SK-N-SH treated with all-trans-retinoic acid at 6 μM for 48 hours (cell line): ENCODE measurements at regions not wholly inside any gene's neighbourhood (a gene's known extent, or its start where the extent isn't known, plus 50 kb on each side); places are given as distances from the start of the nearest gene placed in this dataset.

Experiments
- ATAC-seq: fragments of 200-7000 bp; cut with Tn5 transposase; 3 replicates; pipeline ENCODE4 v1.9.1; 2020; ENCODE audit warnings: mild to moderate bottlenecking, moderate library complexity
- ARNTL ChIP-seq: fragments of 450-650 bp; formaldehyde crosslinking; IDR thresholded peaks from 2 replicates; pipeline ENCODE4 v1.5.0; 2020; ENCODE audit warnings: low read depth, mild to moderate bottlenecking, moderate library complexity, borderline replicate concordance
- BACH2 ChIP-seq: fragments of 250-450 bp; sonication (Bioruptor Pico); IDR thresholded peaks from 2 replicates; pipeline ENCODE4 v1.9.0; 2021; ENCODE audit warnings: mild to moderate bottlenecking, borderline replicate concordance
- CSDC2 ChIP-seq: fragments of 250-450 bp; sonication (Bioruptor Pico); IDR thresholded peaks from 2 replicates; pipeline ENCODE4 v1.5.0; 2020; ENCODE audit warnings: mild to moderate bottlenecking, moderate library complexity
- ESRRG ChIP-seq: fragments of 250-450 bp; sonication (Bioruptor Pico); IDR thresholded peaks from 2 replicates; pipeline ENCODE4 v1.6.1; 2021; ENCODE audit warnings: mild to moderate bottlenecking
- GLIS3 ChIP-seq: fragments of 250-450 bp; sonication (Bioruptor Pico); IDR thresholded peaks from 2 replicates; pipeline ENCODE4 v1.5.0; 2020; ENCODE audit warnings: mild to moderate bottlenecking, moderate library complexity
- ISL1 ChIP-seq: fragments of 250-450 bp; sonication (Bioruptor Pico); IDR thresholded peaks from 2 replicates; pipeline ENCODE4 v2.1.2; 2022; ENCODE audit warnings: mild to moderate bottlenecking, moderate library complexity
- OSR1 ChIP-seq: fragments of 250-450 bp; sonication (Bioruptor Pico); IDR thresholded peaks from 2 replicates; pipeline ENCODE4 v1.8.0; 2022; ENCODE audit warnings: moderate library complexity, mild to moderate bottlenecking, inconsistent platforms
- POU6F1 ChIP-seq: fragments of 250-450 bp; sonication (Bioruptor Pico); IDR thresholded peaks from 2 replicates; pipeline ENCODE4 v1.8.0; 2021; ENCODE audit warnings: low read depth, mild to moderate bottlenecking, moderate library complexity, borderline replicate concordance
- PPARA ChIP-seq: fragments of 250-450 bp; sonication (Bioruptor Pico); IDR thresholded peaks from 2 replicates; pipeline ENCODE4 v1.5.0; 2020; ENCODE audit warnings: mild to moderate bottlenecking, borderline replicate concordance
- RARB ChIP-seq: fragments of 250-450 bp; sonication (Bioruptor Pico); IDR thresholded peaks from 2 replicates; pipeline ENCODE4 v1.8.0; 2021; ENCODE audit warnings: mild to moderate bottlenecking, moderate library complexity
- SNAI2 ChIP-seq: fragments of 250-450 bp; sonication (Bioruptor Pico); IDR thresholded peaks from 2 replicates; pipeline ENCODE4 v1.5.0; 2020; ENCODE audit warnings: mild to moderate bottlenecking, moderate library complexity
- TCF4 ChIP-seq: fragments of 250-450 bp; sonication (Bioruptor Pico); IDR thresholded peaks from 2 replicates; pipeline ENCODE4 v1.8.0; 2021; ENCODE audit warnings: mild to moderate bottlenecking, moderate library complexity, borderline replicate concordance
- TOX ChIP-seq: fragments of 250-450 bp; sonication (Bioruptor Pico); IDR thresholded peaks from 2 replicates; pipeline ENCODE4 v1.8.0; 2021; ENCODE audit warnings: mild to moderate bottlenecking, moderate library complexity, borderline replicate concordance
- TSHZ2 ChIP-seq: fragments of 250-450 bp; sonication (Bioruptor Pico); IDR thresholded peaks from 2 replicates; pipeline ENCODE4 v1.5.0; 2020; ENCODE audit warnings: mild to moderate bottlenecking, moderate library complexity
- ZC3H10 ChIP-seq: fragments of 250-450 bp; sonication (Bioruptor Pico); IDR thresholded peaks from 2 replicates; pipeline ENCODE4 v1.5.1; 2021; ENCODE audit warnings: mild to moderate bottlenecking, moderate library complexity
- ZFP3 ChIP-seq: fragments of 250-450 bp; sonication (Bioruptor Pico); IDR thresholded peaks from 2 replicates; pipeline ENCODE4 v1.5.0; 2020; ENCODE audit warnings: mild to moderate bottlenecking, moderate library complexity
- ZFP30 ChIP-seq: fragments of 450-650 bp; formaldehyde crosslinking; IDR thresholded peaks from 2 replicates; pipeline ENCODE4 v1.5.0; 2022; ENCODE audit warnings: mild to moderate bottlenecking, moderate library complexity
- ZNF565 ChIP-seq: fragments of 450-650 bp; formaldehyde crosslinking; conservative IDR thresholded peaks from 2 replicates; pipeline ENCODE4 v1.5.0; 2020; ENCODE audit warnings: low read depth, mild to moderate bottlenecking, moderate library complexity
- ZNF70 ChIP-seq: fragments of 450-650 bp; formaldehyde crosslinking; IDR thresholded peaks from 2 replicates; pipeline ENCODE4 v1.5.0; 2020; ENCODE audit warnings: mild to moderate bottlenecking, moderate library complexity
- ZNF8 ChIP-seq: fragments of 450-650 bp; formaldehyde crosslinking; IDR thresholded peaks from 2 replicates; pipeline ENCODE4 v1.5.0; 2020; ENCODE audit warnings: mild to moderate bottlenecking, moderate library complexity
- TF ChIP-seq, protein P1 (sequence below): fragments of 250-450 bp; sonication (Bioruptor Pico); IDR thresholded peaks from 2 replicates; pipeline ENCODE4 v1.5.1; 2021; ENCODE audit warnings: mild to moderate bottlenecking, moderate library complexity
- TF ChIP-seq, protein P2 (sequence below): fragments of 250-450 bp; sonication (Bioruptor Pico); IDR thresholded peaks from 2 replicates; pipeline ENCODE4 v1.8.0; 2020; ENCODE audit warnings: mild to moderate bottlenecking, moderate library complexity, borderline replicate concordance
- TF ChIP-seq, protein P3 (sequence below): fragments of 250-450 bp; sonication (Bioruptor Pico); IDR thresholded peaks from 2 replicates; pipeline ENCODE4 v1.5.1; 2020; ENCODE audit warnings: low read depth, mild to moderate bottlenecking, moderate library complexity

DNA sequence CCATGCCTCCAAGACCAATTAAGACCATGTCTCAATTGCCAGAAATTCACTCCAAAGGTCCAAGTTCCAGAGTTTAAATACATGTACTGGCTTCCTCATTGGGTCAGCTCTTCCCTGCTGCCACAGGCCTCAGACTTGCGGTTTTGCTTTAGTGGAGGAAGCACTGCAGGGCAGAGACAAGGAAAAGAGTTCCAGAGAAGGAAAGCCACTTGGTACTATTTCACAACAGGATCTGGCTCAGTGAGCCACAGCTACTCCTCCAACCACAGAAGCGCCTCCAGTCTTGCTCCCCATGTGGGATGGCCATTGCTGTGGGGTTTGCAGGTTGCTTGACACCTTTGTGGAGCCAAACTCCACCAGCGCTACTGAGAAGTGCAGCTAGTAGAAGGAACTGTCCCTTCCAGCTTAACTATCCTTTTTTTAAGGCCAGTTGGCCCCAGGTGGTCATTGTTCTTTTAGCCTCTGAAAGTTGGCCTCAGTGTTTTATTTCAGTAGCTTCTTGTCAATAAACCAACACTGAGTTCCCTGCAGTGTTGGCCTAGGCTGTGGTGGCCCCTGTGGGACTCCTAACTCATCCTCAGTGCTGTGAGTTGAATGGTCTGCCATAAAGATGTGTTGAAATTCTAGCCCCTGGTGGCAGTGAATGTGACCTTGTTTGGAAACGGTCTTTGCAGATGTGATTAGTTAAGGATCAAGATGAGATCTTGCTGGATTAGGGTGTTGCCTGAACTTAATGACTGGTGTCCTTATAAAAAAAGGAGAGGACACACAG is 93.7 kb upstream of the DAP start:
- no peak for TF ChIP-seq GLIS3
- no peak for TF ChIP-seq TCF4 (CRISPR knock-in tag)
- no peak for TF ChIP-seq RARB
- no peak for TF ChIP-seq SNAI2 (CRISPR knock-in tag)
- TF ChIP-seq ZNF8, result no peak
- no peak for TF ChIP-seq ZC3H10
- TF ChIP-seq ISL1 (CRISPR knock-in tag), result no peak
- TF ChIP-seq PPARA (CRISPR knock-in tag), result no peak
- TF ChIP-seq, protein P1, sequence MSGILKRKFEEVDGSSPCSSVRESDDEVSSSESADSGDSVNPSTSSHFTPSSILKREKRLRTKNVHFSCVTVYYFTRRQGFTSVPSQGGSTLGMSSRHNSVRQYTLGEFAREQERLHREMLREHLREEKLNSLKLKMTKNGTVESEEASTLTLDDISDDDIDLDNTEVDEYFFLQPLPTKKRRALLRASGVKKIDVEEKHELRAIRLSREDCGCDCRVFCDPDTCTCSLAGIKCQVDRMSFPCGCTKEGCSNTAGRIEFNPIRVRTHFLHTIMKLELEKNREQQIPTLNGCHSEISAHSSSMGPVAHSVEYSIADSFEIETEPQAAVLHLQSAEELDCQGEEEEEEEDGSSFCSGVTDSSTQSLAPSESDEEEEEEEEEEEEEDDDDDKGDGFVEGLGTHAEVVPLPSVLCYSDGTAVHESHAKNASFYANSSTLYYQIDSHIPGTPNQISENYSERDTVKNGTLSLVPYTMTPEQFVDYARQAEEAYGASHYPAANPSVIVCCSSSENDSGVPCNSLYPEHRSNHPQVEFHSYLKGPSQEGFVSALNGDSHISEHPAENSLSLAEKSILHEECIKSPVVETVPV, result no peak
- no peak for TF ChIP-seq ZFP3 (CRISPR knock-in tag)
- TF ChIP-seq CSDC2 (CRISPR knock-in tag), result no peak
- no peak for TF ChIP-seq ZNF70 (CRISPR knock-in tag)
- TF ChIP-seq OSR1 (CRISPR knock-in tag), result no peak
- no peak for TF ChIP-seq ZFP30 (CRISPR knock-in tag)
- TF ChIP-seq ZNF565, result no peak
- no peak for ATAC-seq

DNA sequence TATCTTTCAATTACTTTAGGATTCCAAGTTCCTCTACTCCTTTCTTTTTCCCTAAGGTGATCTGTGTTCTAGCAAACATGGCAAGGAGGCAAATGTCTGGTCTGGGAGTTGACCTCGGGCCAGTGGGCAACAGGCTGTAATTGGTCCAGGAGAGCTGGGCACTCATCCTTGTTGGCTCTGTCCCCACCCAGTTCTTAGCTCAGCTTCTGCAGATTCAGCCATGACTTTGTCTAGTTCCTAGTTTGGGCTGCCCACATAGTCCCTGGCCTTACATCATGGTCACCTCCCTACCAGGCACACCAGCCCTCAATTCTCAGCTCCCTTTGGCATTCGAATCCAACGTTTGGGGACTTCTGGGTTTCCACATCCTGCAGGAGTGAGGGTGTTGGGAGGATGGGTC is 92.1 kb upstream of the DAP start:
- no peak for TF ChIP-seq ARNTL
- no peak for TF ChIP-seq CSDC2 (CRISPR knock-in tag)
- no peak for TF ChIP-seq ISL1 (CRISPR knock-in tag)
- no peak for TF ChIP-seq ZNF565
- no peak for TF ChIP-seq SNAI2 (CRISPR knock-in tag)
- no peak for TF ChIP-seq RARB
- TF ChIP-seq ZFP30 (CRISPR knock-in tag), result no peak
- TF ChIP-seq, protein P2, sequence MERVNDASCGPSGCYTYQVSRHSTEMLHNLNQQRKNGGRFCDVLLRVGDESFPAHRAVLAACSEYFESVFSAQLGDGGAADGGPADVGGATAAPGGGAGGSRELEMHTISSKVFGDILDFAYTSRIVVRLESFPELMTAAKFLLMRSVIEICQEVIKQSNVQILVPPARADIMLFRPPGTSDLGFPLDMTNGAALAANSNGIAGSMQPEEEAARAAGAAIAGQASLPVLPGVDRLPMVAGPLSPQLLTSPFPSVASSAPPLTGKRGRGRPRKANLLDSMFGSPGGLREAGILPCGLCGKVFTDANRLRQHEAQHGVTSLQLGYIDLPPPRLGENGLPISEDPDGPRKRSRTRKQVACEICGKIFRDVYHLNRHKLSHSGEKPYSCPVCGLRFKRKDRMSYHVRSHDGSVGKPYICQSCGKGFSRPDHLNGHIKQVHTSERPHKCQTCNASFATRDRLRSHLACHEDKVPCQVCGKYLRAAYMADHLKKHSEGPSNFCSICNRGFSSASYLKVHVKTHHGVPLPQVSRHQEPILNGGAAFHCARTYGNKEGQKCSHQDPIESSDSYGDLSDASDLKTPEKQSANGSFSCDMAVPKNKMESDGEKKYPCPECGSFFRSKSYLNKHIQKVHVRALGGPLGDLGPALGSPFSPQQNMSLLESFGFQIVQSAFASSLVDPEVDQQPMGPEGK (CRISPR knock-in tag), result no peak
- TF ChIP-seq ZFP3 (CRISPR knock-in tag), result no peak
- no peak for ATAC-seq

- TF ChIP-seq ESRRG (CRISPR knock-in tag) (no peak), ZNF70 (CRISPR knock-in tag) (no peak), TOX (CRISPR knock-in tag) (no peak), ZC3H10 (no peak), POU6F1 (CRISPR knock-in tag) (no peak), ISL1 (CRISPR knock-in tag) (no peak), ZFP30 (CRISPR knock-in tag) (no peak), TCF4 (CRISPR knock-in tag) (no peak), BACH2 (CRISPR knock-in tag) (no peak), CSDC2 (CRISPR knock-in tag) (no peak), SNAI2 (CRISPR knock-in tag) (no peak), TSHZ2 (CRISPR knock-in tag) (no peak), GLIS3 (no peak), RARB (no peak)
- TF ChIP-seq, protein P3, sequence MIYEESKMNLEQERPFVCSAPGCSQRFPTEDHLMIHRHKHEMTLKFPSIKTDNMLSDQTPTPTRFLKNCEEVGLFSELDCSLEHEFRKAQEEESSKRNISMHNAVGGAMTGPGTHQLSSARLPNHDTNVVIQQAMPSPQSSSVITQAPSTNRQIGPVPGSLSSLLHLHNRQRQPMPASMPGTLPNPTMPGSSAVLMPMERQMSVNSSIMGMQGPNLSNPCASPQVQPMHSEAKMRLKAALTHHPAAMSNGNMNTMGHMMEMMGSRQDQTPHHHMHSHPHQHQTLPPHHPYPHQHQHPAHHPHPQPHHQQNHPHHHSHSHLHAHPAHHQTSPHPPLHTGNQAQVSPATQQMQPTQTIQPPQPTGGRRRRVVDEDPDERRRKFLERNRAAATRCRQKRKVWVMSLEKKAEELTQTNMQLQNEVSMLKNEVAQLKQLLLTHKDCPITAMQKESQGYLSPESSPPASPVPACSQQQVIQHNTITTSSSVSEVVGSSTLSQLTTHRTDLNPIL, result no peak
- TF ChIP-seq, protein P2 (CRISPR knock-in tag), result no peak
- no peak for ATAC-seq
Observed at GRCh38 chr5:10849278-10849677, 88.2 kb upstream of the DAP start.
